ENCODE measurements at regions not wholly inside any gene's neighbourhood (a gene's known extent, or its start where the extent isn't known, plus 50 kb on each side); places are given as distances from the start of the nearest gene placed in this dataset.

DNA sequence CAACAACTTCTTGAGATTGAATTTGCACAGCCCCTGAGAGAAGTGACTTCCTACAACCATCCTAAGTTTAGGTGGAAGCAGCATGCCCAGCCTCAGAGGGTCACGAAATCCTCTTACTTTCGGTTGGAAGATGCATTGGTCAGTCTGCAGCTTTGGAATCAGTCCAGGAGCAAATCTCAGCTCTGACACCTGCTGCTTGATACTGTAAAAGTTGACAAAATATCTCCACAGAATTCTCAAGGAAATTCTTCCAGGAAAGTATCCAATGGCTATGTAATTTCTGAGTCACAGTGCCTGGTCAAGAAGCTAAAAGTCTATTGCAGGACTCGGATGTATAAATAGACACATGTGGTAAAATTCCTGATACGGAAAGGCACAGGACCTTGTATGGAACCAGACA is 414.5 kb upstream of the GYPC start:
- Mint-ChIP-seq H3K4me3 (ENCODE audit: unreplicated experiment) (no peak overlapping the region), H3K36me3 (ENCODE audit: low read depth, unreplicated experiment) (no peaks in the 10 kb centered on the region), H3K4me1 (ENCODE audit: unreplicated experiment) (peaks cover 6% of the 10 kb centered on the region), H3K27me3 (ENCODE audit: unreplicated experiment) (no peaks in the 10 kb centered on the region), H3K9me3 (ENCODE audit: unreplicated experiment) (no peaks in the 10 kb centered on the region), H3K27ac (ENCODE audit: unreplicated experiment) (no peak overlapping the region)
- no peak for TF ChIP-seq CTCF (IDR thresholded peaks at IDR 0.05; ENCODE audit: unreplicated experiment)
- no peak for DNase-seq (ENCODE audit: low spot score)

DNA sequence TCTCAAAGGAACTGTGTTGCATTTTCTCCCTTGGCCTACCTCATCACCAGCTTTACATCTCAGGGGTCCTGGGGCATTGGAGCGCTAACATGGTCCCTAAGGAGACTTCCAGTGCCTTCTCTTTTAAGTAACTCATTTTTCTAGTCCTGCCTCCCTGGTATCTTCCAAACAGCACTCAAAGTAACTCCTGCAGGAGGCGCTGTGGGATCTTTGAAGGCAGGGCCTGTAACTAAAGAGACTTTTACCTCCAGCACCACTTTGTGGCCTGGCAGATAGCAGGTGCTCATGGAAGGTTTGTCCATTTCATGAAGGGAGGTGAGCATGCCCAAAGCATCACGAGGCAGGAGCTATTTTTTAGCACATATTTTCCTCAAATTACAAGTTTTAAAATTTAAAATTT is 411.0 kb upstream of the GYPC start:
- H3K27me3 Mint-ChIP-seq (ENCODE audit: unreplicated experiment) = peaks cover 2% of the 10 kb centered on the region
- H3K4me3 Mint-ChIP-seq (ENCODE audit: unreplicated experiment) = no peak overlapping the region
- H3K27ac Mint-ChIP-seq (ENCODE audit: unreplicated experiment) = no peak overlapping the region
- H3K4me1 Mint-ChIP-seq (ENCODE audit: unreplicated experiment) = peaks cover 10% of the 10 kb centered on the region
- no peaks in the 10 kb centered on the region for H3K9me3 Mint-ChIP-seq (ENCODE audit: unreplicated experiment)
- peak; percentile 74 for DNase-seq (ENCODE audit: low spot score)
- TF ChIP-seq CTCF (IDR thresholded peaks at IDR 0.05; ENCODE audit: unreplicated experiment) = peak; percentile 45
- no peaks in the 10 kb centered on the region for H3K36me3 Mint-ChIP-seq (ENCODE audit: low read depth, unreplicated experiment)

- Mint-ChIP-seq H3K36me3 (ENCODE audit: low read depth, unreplicated experiment) (no peaks in the 10 kb centered on the region), H3K27ac (ENCODE audit: unreplicated experiment) (no peak overlapping the region)
Measured at GRCh38 chr2:126253669-126254068, 402.3 kb upstream of the GYPC start.

DNA sequence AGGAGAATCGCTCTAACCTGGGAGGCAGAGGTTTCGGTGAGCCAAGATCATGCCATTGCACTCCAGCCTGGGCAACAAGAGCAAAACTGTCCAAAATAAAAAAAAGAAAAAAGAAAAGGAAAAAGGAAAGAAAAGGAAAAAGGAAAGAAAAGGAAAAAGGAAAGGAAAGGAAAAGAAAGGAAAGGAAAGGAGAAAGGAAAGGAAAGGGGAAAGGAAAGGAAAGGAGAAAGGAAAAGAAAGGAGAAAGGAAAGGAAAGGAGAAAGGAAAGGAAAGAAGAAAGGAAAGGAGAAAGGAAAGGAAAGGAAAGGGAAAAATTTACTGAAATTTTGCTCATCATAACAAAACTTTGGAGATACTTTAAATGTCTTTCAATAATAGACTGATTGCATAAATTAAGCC is 391.3 kb upstream of the GYPC start:
- Mint-ChIP-seq H3K27ac (ENCODE audit: unreplicated experiment) (no peak overlapping the region), H3K9me3 (ENCODE audit: unreplicated experiment) (no peaks in the 10 kb centered on the region), H3K4me1 (ENCODE audit: unreplicated experiment) (no peaks in the 10 kb centered on the region), H3K36me3 (ENCODE audit: low read depth, unreplicated experiment) (no peaks in the 10 kb centered on the region), H3K4me3 (ENCODE audit: unreplicated experiment) (no peak overlapping the region), H3K27me3 (ENCODE audit: unreplicated experiment) (peaks cover 1% of the 10 kb centered on the region)
- no peak for DNase-seq (ENCODE audit: low spot score)
- TF ChIP-seq CTCF (IDR thresholded peaks at IDR 0.05; ENCODE audit: unreplicated experiment) = no peak

More at GRCh38 chr2:126253669-126254068, 402.3 kb upstream of the GYPC start:
- TF ChIP-seq CTCF (IDR thresholded peaks at IDR 0.05; ENCODE audit: unreplicated experiment) = no peak
- Mint-ChIP-seq H3K4me1 (ENCODE audit: unreplicated experiment) (no peaks in the 10 kb centered on the region), H3K9me3 (ENCODE audit: unreplicated experiment) (no peaks in the 10 kb centered on the region), H3K27me3 (ENCODE audit: unreplicated experiment) (no peaks in the 10 kb centered on the region), H3K4me3 (ENCODE audit: unreplicated experiment) (no peak overlapping the region)
- DNase-seq (ENCODE audit: low spot score) = no peak

DNA sequence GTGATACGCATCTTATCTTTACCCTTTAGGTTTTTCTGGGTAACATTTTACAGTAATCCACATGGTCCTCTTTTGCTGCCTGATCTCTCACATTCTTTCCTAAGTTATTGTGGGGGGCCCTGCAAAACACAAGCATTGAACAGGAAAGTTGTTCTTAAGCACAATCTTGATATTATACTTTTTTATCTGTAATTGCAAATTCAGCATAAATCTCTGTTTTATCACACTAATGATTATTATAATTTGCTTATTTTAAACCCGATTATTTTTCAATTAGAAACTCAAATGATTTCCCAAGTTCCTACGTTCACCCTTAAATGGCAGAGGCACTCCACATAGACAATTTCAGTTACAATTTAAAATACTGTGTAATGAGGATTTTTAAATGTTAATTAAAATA is 386.0 kb upstream of the GYPC start:
- no peak overlapping the region for H3K4me3 Mint-ChIP-seq (ENCODE audit: unreplicated experiment)
- DNase-seq (ENCODE audit: low spot score) = no peak
- H3K27me3 Mint-ChIP-seq (ENCODE audit: unreplicated experiment) = no peaks in the 10 kb centered on the region
- no peaks in the 10 kb centered on the region for H3K9me3 Mint-ChIP-seq (ENCODE audit: unreplicated experiment)
- TF ChIP-seq CTCF (IDR thresholded peaks at IDR 0.05; ENCODE audit: unreplicated experiment) = no peak
- H3K27ac Mint-ChIP-seq (ENCODE audit: unreplicated experiment) = no peak overlapping the region
- no peaks in the 10 kb centered on the region for H3K36me3 Mint-ChIP-seq (ENCODE audit: low read depth, unreplicated experiment)
- H3K4me1 Mint-ChIP-seq (ENCODE audit: unreplicated experiment) = no peaks in the 10 kb centered on the region

Data from endothelial cell (in vitro differentiated cells).